HG03103 (cell line): ENCODE measurements at regions not wholly inside any gene's neighbourhood (a gene's known extent, or its start where the extent isn't known, plus 50 kb on each side); places are given as distances from the start of the nearest gene placed in this dataset.

Experiments used
- ATAC-seq: cut with Tn5 transposase; IDR thresholded peaks from one replicate; pipeline ENCODE4 v1.9.1; 2021; ENCODE audit warnings: low read depth; ENCODE audit not compliant: unreplicated experiment

DNA sequence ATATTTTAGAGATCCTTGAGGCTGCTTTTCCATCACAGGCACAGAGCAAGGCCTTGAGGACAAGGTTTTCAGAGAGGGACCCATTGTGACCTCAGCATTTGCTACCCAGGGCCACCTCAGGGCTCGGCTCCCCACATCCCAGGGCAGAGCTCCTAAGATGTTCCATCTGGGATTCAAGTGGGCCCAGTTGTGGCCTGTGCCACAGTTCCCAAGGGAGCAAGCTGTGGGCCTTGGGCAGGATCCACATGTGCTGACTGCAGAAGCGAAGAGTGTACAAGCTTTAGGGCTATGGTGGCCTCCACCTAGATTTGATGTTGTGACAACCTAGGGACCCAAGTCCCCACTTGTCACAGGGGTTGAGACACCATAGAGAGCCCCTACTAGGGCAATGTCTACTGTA is 608.1 kb downstream of the HACE1 start:
- ATAC-seq, result no peak

DNA sequence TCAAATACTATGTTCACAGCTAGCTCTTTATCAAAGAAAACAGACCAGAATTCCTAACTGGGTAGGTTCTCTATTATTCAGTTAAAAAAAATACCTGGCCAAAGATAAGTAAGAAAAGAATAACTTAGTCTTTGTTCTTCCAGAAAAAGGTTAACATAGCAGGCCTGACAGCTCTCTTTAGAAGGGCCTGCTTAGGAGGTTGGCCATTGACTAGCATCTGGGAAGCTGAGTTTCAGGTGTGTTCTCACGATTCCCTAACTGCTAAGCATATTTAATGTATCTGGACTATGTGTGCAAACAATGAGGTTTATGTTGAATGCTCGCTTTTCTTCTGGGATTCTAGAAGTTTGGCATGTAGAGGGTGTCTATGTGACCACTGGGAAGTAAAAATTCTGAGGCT is 618.9 kb downstream of the HACE1 start:
- ATAC-seq, result no peak

GRCh38 chr6:104239971-104240370 is 619.7 kb downstream of the HACE1 start:
- no peak for ATAC-seq

DNA sequence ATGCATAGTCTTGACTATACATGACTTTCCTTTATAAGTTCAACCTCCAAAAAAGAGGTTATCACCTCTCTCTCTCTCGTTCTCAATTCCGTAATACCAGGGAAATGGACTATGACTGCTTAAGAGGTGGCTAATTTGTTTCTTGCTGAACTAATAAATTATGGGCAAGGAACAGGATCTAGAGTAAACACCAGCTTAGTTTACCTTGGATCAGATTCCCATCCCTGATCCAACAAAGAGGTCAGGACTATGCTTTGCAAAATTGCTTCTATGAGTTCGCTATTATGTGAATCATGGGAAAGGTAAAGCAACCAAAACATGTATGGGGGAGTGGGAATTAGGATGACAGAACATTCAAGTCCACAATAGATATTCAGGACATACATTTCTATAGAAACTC is 630.7 kb downstream of the HACE1 start:
- ATAC-seq, result no peak

DNA sequence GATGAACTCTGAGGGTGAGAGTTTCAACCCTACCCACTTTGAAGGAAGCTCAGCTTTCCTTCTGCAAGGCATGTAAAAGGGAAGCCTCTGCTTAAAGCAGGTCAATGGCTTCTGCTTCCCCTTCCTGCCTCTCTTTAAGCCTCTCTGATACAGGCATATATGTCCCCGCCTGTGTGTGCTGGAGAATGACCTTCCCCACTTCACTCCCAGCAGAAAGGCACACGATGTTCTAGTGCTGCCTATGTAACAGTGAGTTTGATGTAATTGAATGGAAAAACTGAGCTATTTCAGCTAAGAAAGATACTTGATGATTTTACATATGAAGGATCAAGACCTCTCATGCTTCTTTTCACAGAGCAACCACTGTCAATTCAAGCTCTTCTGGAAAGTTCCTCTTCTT is 632.2 kb downstream of the HACE1 start:
- ATAC-seq, result no peak

GRCh38 chr6:104226790-104227446 is 632.8 kb downstream of the HACE1 start:
- no peak for ATAC-seq

GRCh38 chr6:104218116-104218515 is 641.6 kb downstream of the HACE1 start:
- no peak for ATAC-seq

GRCh38 chr6:104214901-104215300 is 644.8 kb downstream of the HACE1 start:
- ATAC-seq, result no peak

- no peak for ATAC-seq
Observed at GRCh38 chr6:104212977-104213668, 646.6 kb downstream of the HACE1 start.

- no peak for ATAC-seq
Observed at GRCh38 chr6:104207635-104208034, 652.1 kb downstream of the HACE1 start.

DNA sequence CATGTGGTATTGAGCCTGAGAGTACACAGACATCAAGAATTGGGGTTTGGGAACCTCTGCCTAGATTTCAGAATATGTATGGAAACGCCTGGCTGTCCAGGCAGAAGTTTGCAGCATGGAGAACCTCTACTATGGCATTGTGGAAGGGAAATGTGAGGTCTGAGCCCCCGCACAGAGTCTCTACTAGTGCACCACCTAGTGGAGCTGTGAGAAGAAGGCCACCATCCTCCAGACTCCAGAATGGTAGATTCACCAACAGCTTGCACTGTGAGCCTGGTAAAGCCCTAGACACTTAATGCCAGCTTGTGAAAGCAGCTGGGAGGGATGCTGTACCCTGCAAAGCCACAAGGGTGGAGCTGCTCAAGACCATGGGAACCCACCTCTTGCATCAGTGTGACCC is 658.2 kb downstream of the HACE1 start:
- ATAC-seq, result no peak

DNA sequence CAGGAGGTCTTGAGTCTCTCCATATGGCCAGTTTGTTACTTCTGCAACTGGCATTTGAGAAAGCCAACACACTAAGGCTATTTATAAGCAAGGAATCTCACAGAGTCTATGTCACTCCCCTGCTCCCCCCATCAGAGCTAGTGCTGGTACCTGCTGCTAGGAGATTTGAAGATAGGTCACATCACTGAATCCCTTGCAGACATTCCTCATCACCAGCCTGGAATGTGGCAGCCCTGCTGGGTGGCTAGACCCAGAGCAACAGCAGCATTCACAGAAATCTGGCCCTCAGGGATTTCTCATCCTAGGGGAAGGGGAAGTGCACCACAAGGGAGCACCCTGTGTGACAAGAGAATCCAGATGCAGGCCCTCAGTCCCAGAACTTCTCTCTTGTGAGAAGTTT is 672.1 kb downstream of the HACE1 start:
- no peak for ATAC-seq

- ATAC-seq, result no peak
Observed at GRCh38 chr6:104186831-104187230, 672.9 kb downstream of the HACE1 start.

DNA sequence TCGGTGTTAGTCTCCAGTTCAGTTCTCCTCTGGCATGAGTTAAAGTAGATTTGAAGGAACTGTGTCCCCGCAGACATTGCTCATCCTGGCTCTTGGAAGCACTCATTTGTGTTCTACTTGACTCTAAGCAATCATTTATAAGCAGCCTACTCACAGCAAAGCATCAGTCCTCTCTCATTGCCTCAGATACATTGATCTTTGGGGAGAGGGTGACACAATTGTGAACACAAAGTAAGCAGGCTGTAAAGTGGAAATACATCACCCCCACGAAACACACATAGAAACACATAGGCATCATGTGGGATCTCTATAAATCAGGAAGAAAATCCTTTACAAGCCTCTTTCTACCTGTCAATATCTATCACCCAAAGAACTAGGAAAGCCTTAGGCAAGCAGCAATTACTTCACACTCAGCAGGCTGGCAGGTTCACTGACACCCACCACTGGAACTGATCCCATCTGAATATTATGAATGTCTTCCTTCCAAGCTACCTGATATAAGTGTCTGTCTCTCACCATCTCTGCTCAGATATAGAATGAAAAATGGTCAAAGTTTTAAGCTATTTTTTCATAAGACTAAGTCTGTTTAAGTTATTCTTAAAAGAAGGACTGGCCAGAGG is 675.8 kb downstream of the HACE1 start:
- no peak for ATAC-seq

GRCh38 chr6:104182811-104183210 is 676.9 kb downstream of the HACE1 start:
- no peak for ATAC-seq

DNA sequence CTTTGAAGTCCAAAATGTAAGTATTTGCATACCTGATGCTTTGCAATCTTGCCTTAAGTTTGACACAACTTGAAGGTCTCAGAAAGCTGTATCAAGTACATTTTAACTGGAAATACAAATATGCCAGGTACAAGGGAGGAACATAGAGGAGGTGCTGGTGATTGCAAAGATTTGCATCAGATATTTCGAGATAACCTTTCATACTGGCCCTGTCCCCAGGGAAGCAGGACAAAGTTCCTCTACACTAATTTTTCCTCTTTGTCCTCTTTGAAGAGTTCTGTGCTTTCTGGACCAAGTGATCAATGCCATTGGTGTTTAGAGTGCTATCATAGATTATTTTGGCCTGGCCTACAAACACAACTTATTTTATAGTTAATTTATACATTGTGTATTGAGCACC is 686.1 kb downstream of the HACE1 start:
- ATAC-seq, result no peak

GRCh38 chr6:104170401-104170800 is 689.3 kb downstream of the HACE1 start:
- no peak for ATAC-seq

GRCh38 chr6:104166055-104166668 is 693.6 kb downstream of the HACE1 start:
- ATAC-seq, result no peak

GRCh38 chr6:104162036-104162669 is 697.6 kb downstream of the HACE1 start:
- no peak for ATAC-seq

DNA sequence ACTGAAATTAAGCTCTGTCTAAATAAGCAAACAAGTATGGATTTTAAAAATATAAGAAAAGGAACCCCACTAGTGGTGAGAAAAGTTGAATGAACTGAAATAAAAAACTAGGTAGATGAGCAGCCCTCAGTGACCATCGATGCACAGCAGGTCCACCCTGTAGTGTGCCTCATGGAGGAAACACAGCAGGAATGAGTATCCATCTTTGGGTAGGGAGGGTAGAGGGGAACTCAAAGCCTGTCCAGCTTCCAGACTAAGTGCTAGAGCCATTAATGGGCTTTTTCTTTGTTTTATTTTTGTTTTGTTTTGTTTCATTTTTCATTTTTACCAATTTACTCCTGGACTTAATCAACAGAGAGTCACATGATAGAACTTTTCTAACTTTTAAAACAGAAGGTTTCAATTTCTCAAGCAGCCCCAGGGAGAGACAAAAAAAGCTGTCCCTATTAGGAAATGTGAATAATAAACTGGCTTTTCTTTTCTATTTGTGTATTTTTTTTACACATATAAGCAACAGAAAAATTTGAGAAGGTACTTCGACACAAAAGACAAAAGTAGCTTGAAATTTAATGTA is 700.6 kb downstream of the HACE1 start:
- ATAC-seq, result no peak

GRCh38 chr6:104143757-104144156 is 716.0 kb downstream of the HACE1 start:
- no peak for ATAC-seq
